ENCODE measurements at regions not wholly inside any gene's neighbourhood (a gene's known extent, or its start where the extent isn't known, plus 50 kb on each side); places are given as distances from the start of the nearest gene placed in this dataset.

- H3K9ac ChIP-seq (replicated peaks; ENCODE audit: extremely low read depth, insufficient read depth, low read length) = no peak overlapping the region
- H3K27ac ChIP-seq (ENCODE audit: insufficient read depth, low read depth, low read length) = no peak overlapping the region
- no peak overlapping the region for H2AFZ ChIP-seq (ENCODE audit: low read depth, low read length)
- no peaks in the 10 kb centered on the region for H3K9me3 ChIP-seq (replicated peaks; ENCODE audit: control insufficient read depth, insufficient read depth, low read length)
- no peak overlapping the region for H3K4me3 ChIP-seq (replicated peaks in 1 of 3; ENCODE audit: insufficient read depth in 1 of 3, low read depth in 1 of 3, low read length in 3 of 3)
- H3K4me2 ChIP-seq (ENCODE audit: insufficient read depth, low read length) = no peak overlapping the region
- H4K20me1 ChIP-seq (replicated peaks; ENCODE audit: control insufficient read depth, extremely low read depth, insufficient read depth, low read length) = no peaks in the 10 kb centered on the region
- intact Hi-C loops (cut with micrococcal nuclease) = no loop called here
- H3K4me1 ChIP-seq (ENCODE audit: control insufficient read depth, extremely low read depth, insufficient read depth, low read length) = no peaks in the 10 kb centered on the region
- FAIRE-seq (no peak), DNase-seq (ENCODE audit: low read depth, low spot score) (no peak)
- no peaks in the 10 kb centered on the region for H3K36me3 ChIP-seq (ENCODE audit: control insufficient read depth in 2 of 2, extremely low read depth in 1 of 2, insufficient read depth in 2 of 2, low read length in 2 of 2)
- ChIA-PET CTCF (no interaction called here), POLR2A (no interaction called here)
- no TSS peak for BruUV-seq (replicated peaks)
- H3K79me2 ChIP-seq (ENCODE audit: control insufficient read depth, insufficient read depth, low read length) = no peaks in the 10 kb centered on the region
- TF ChIP-seq JUN (IDR thresholded peaks at IDR 0.05; ENCODE audit: borderline replicate concordance, insufficient read depth, insufficient read length, low read depth) (no peak), CTCF (IDR thresholded peaks at IDR 0.05; ENCODE audit: extremely low read depth in 1 of 2, insufficient read depth in 1 of 2, low read depth in 1 of 2, low read length in 2 of 2) (no peak), POLR2A (IDR thresholded peaks at IDR 0.05; ENCODE audit: low read depth, low read length) (no peak), MYC (IDR thresholded peaks at IDR 0.05; ENCODE audit: low read depth, low read length) (no peak), EZH2 (IDR thresholded peaks at IDR 0.05; ENCODE audit: borderline replicate concordance, low read depth, low read length, severe bottlenecking) (no peak), MAX (IDR thresholded peaks at IDR 0.05; ENCODE audit: insufficient read depth, insufficient read length) (no peak), FOS (IDR thresholded peaks at IDR 0.05; ENCODE audit: borderline replicate concordance, insufficient read depth, low read length) (no peak), POLR2AphosphoS5 (IDR thresholded peaks at IDR 0.05; ENCODE audit: insufficient read depth, low read depth, low read length) (no peak), GATA2 (IDR thresholded peaks at IDR 0.05; ENCODE audit: insufficient read depth, insufficient read length, low read depth, low read length) (no peak)
- dilution Hi-C loops (cut with MboI; ENCODE audit: extremely low pct_ligation_motif_present, low sequenced_read_pairs) = no loop called here
- H3K9me1 ChIP-seq (replicated peaks; ENCODE audit: control insufficient read depth, extremely low read depth, insufficient read depth, low read length) = no peaks in the 10 kb centered on the region
- no peaks in the 10 kb centered on the region for H3K27me3 ChIP-seq (ENCODE audit: control insufficient read depth in 2 of 2, insufficient read depth in 2 of 2, low read length in 2 of 2)
Observed at GRCh38 chr4:102165584-102165983, 179.7 kb downstream of the SLC39A8 start.
